ENCODE measurements at regions not wholly inside any gene's neighbourhood (a gene's known extent, or its start where the extent isn't known, plus 50 kb on each side); places are given as distances from the start of the nearest gene placed in this dataset.

DNA sequence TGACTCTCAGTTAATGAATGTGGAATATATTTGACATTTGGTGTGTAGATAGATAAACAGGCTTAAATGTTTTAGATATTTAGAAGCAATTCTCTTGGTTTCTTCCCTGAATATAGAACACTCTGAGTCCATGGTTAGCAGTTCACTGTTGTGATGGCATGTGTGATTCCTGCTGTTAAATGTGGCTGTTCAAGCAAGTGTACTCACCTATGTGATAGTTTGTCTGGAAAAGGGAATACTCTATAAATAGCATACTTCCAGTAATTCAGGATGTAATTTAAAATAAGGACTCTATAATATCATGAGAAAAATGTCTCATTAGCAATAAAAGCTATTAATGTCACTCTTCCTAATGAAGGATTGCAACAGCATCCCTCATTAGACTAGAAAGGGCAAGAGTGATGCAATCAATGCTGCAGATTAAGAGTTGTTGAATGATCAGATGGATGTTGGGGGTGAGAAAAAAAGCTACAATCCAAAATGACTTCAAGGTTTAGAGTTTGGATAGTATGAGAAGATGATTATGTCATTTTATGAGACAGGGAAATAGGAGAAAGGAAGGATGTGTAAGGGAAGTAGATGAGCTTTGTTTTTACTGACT lies 201.8 kb upstream of the WDFY3 start:
- DNase-seq (ENCODE audit: low read depth): no peak
- no peaks in the 10 kb centered on the region for H3K36me3 ChIP-seq (ENCODE audit: control insufficient read depth, insufficient read depth, low read length)
- ChIA-PET POLR2A (no interaction called here), CTCF (interaction anchor here (1.8 kb wide), 1 partner anchor 12 kb away, joined by 4 read pairs; no protein-coding TSS in a partner anchor)
- TF ChIP-seq, protein P1, sequence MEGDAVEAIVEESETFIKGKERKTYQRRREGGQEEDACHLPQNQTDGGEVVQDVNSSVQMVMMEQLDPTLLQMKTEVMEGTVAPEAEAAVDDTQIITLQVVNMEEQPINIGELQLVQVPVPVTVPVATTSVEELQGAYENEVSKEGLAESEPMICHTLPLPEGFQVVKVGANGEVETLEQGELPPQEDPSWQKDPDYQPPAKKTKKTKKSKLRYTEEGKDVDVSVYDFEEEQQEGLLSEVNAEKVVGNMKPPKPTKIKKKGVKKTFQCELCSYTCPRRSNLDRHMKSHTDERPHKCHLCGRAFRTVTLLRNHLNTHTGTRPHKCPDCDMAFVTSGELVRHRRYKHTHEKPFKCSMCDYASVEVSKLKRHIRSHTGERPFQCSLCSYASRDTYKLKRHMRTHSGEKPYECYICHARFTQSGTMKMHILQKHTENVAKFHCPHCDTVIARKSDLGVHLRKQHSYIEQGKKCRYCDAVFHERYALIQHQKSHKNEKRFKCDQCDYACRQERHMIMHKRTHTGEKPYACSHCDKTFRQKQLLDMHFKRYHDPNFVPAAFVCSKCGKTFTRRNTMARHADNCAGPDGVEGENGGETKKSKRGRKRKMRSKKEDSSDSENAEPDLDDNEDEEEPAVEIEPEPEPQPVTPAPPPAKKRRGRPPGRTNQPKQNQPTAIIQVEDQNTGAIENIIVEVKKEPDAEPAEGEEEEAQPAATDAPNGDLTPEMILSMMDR (IDR thresholded peaks at IDR 0.05; ENCODE audit: insufficient read depth, low read depth, low read length): no peak
- no peaks in the 10 kb centered on the region for H3K27me3 ChIP-seq (ENCODE audit: control insufficient read depth, insufficient read depth, low read length)
- H3K4me3 ChIP-seq (ENCODE audit: low read depth, low read length): no peak overlapping the region

DNA sequence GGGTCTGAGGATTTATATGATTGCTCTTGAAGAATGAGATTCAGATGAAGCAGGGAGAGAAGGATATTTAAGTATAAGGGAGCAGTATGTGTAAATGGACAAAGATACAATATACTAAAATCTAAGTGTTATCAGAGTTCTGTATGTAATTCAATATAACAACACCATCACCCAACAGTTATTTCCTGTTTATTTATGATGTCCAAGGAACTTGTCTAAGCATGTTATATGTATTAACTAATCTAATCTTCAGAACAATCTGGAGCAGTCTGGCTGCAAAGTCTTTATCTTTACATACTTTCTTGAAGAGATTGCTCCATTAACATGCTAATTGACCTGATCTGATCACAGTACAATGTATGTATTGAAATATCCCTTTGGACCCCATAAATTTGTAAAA lies 203.8 kb upstream of the WDFY3 start:
- H3K4me3 ChIP-seq (ENCODE audit: low read depth, low read length): no peak overlapping the region
- CTCF ChIA-PET: interaction anchor here (0.7 kb wide), 1 partner anchor 60 kb away, joined by 3 read pairs; no protein-coding TSS in a partner anchor
- TF ChIP-seq, protein P1 (IDR thresholded peaks at IDR 0.05; ENCODE audit: insufficient read depth, low read depth, low read length): no peak
- no peaks in the 10 kb centered on the region for H3K27me3 ChIP-seq (ENCODE audit: control insufficient read depth, insufficient read depth, low read length)
- H3K36me3 ChIP-seq (ENCODE audit: control insufficient read depth, insufficient read depth, low read length): no peaks in the 10 kb centered on the region
- DNase-seq (ENCODE audit: low read depth): no peak
- POLR2A ChIA-PET: no interaction called here

DNA sequence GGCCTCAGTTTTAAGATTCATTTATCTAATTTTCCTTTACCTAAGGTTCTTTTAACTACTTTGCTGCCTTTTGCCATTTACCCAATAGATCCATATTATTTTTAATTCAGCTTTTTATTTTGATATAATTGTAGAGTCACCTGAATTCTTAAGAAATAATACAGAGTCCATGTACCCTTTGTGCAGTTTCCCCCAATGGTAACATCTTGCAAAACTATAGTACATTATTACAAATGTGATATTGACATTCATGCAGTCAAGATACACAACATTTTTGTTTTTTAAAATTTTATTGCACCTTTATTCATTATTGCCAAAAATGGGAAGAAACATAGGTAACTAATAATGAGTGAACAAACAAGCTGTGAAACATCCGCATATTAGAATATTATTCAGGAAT lies 208.7 kb upstream of the WDFY3 start:
- CTCF ChIA-PET: no interaction called here
- Histone ChIP-seq H3K27me3 (ENCODE audit: control insufficient read depth, insufficient read depth, low read length) (no peaks in the 10 kb centered on the region), H3K36me3 (ENCODE audit: control insufficient read depth, insufficient read depth, low read length) (no peaks in the 10 kb centered on the region), H3K4me3 (ENCODE audit: low read depth, low read length) (no peak overlapping the region)
- DNase-seq (ENCODE audit: low read depth): no peak
- POLR2A ChIA-PET: no interaction called here
- TF ChIP-seq, protein P1 (IDR thresholded peaks at IDR 0.05; ENCODE audit: insufficient read depth, low read depth, low read length): no peak

DNA sequence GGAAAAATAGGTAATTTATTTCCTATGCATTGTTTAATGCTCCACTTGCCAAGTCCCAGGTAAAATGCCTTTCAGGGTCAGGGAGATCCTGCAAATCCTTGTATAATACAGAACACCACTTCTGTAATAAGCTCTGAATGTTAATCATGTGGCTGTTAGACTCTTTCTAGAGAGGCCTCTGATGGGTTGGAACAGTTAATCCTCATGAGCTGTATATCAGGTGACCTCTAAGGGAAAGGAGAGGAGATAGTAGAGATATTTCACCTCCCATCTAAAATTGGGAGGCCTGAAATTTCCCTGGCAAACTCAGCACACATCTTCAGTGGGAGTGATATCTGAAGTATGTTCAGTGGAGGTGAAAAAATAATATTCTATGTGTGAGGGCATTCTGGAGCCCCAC lies 210.6 kb upstream of the WDFY3 start:
- Histone ChIP-seq H3K36me3 (ENCODE audit: control insufficient read depth, insufficient read depth, low read length) (no peaks in the 10 kb centered on the region), H3K27me3 (ENCODE audit: control insufficient read depth, insufficient read depth, low read length) (no peaks in the 10 kb centered on the region), H3K4me3 (ENCODE audit: low read depth, low read length) (no peak overlapping the region)
- TF ChIP-seq, protein P1 (IDR thresholded peaks at IDR 0.05; ENCODE audit: insufficient read depth, low read depth, low read length): no peak
- ChIA-PET POLR2A (no interaction called here), CTCF (no interaction called here)
- no peak for DNase-seq (ENCODE audit: low read depth)

DNA sequence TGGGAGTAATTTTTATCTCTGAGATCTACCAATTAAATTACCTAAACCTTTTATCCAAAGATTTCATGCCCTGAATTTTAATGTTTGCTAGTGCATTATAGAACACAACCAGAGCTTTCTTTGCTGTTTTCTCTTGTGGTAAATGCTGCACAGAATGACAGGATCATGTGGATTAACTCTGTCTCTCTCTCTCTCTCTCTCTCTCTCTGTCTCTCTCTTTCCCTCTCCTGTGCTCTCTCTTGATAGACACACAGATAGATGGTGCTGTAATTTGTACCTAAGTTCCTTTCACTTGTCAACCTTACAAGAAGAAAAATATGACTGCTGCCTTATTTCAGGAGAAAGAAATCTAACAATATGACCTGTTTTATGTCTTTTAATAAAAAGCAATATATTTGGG lies 211.2 kb upstream of the WDFY3 start:
- Histone ChIP-seq H3K27me3 (ENCODE audit: control insufficient read depth, insufficient read depth, low read length) (no peaks in the 10 kb centered on the region), H3K36me3 (ENCODE audit: control insufficient read depth, insufficient read depth, low read length) (no peaks in the 10 kb centered on the region), H3K4me3 (ENCODE audit: low read depth, low read length) (no peak overlapping the region)
- POLR2A ChIA-PET: no interaction called here
- CTCF ChIA-PET: no interaction called here
- TF ChIP-seq, protein P1 (IDR thresholded peaks at IDR 0.05; ENCODE audit: insufficient read depth, low read depth, low read length): no peak
- DNase-seq (ENCODE audit: low read depth): no peak
